Ammon's horn (tissue), 1 donor: ENCODE measurements at regions not wholly inside any gene's neighbourhood (a gene's known extent, or its start where the extent isn't known, plus 50 kb on each side); places are given as distances from the start of the nearest gene placed in this dataset.

ENCODE experiments used
- DNase-seq: peaks from one replicate; pipeline ENCODE4 v3.0.0-alpha.2; 2016; ENCODE audit warnings: low spot score

DNA sequence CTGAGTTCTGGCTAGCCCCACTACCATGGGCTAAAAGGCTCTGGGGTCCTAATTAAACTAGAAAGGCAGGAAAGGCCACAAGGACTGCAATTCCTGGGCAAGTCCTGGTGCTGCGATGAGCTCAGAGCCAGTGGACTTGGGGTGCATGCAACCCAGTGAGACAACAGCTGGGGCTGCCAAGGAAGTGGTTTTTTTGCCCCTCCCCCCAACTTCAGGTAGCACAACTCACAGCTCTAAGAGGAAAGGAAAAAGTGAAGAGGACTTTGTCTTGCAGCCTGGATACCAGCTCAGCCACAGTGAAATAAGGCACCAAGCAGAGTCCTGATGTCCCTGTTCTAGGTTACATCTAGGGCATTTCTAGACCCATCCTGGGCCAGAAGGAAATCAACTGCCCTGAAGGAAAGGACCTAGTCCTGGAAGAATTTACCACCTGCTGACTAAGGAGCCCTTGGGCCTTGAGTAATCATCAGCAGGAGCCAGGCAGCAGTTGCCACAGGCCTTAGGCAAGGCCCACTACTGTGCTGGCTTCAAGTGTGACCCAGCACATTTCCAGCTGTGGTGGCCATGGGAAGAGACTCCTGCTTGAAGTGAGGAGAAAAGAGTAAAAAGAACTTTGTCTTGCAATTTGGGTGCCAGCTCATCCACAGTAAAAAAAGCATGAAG is 358.4 kb downstream of the BTBD3 start:
- no peak for DNase-seq

DNA sequence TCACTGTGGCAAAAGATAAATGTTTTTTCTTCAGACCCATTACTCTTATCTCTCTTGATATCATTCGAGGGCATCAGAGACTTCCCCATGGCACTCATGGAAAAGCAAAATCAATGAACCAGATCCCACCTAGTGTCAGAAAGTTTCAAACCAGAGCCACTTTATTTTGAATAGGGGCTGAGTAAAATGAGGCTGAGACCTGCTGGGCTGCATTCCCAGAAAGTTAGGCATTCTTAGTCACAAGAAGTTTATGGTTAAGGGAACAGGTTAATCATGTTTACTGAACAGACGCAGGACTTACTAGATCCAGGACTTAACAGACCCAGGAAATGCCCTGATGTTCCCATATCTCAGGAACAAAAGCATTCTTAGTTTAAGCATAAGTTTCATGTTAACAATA is 369.9 kb downstream of the BTBD3 start:
- DNase-seq: no peak

- no peak for DNase-seq
These were observed 371.8 kb downstream of the BTBD3 start for GRCh38 chr20:12289465-12289864.

GRCh38 chr20:12291386-12291785 is 373.7 kb downstream of the BTBD3 start:
- DNase-seq: no peak

DNA sequence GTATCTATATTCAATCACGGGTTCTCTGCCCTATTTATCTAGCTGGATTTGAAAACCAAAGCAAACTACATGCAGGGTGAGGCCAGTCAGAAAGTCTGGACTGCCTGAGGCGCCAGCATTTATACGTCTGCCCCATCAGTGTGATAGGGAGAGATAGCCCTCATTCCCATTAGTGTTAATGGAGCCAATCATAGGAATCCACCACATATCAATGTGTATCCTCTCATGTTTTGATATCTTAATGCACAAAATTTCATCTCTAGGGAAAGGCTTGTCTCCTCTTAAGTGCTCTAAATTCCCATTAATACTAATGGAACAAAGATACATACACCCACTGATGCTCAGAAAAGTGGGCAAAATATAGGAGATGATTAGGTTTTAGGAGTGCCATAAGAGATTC is 376.2 kb downstream of the BTBD3 start:
- no peak for DNase-seq

- no peak for DNase-seq
These were observed 377.0 kb downstream of the BTBD3 start for GRCh38 chr20:12294678-12295077.

DNA sequence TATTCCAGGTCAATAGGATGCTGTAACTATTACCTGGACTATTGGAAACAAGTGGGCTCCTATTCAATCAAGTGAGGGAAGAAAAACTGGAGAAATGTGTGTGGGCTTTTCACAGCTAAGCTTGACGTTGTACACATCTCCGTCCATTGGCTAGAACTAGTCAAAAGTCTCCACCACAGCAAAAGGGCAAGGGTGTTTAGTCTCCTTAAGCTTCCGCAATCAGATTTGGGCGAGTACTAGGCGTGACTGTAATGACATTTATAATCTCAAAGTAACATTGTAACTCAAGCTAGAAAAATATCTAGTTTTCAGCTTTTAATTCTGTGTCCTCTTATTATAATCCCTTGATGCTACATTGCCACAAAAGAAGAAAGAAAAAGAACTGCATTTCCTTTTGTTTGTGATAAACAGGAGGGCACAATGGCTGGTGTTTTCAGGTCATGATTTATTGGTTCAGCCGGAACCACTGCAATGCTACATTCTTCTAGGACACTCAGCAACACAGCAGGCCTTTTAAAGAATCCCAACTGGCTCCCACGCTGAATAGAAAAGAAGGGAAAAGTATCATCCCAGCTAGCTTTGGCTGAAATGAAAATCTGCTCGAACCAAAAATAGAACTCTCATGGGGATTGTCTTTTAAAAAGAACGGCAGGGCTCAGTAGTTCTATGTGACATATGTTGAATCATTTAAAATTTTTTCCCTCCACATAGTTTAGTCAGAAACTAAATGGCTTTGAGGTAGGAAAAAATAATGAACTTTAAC is 387.7 kb downstream of the BTBD3 start:
- DNase-seq: peak; percentile 25

DNA sequence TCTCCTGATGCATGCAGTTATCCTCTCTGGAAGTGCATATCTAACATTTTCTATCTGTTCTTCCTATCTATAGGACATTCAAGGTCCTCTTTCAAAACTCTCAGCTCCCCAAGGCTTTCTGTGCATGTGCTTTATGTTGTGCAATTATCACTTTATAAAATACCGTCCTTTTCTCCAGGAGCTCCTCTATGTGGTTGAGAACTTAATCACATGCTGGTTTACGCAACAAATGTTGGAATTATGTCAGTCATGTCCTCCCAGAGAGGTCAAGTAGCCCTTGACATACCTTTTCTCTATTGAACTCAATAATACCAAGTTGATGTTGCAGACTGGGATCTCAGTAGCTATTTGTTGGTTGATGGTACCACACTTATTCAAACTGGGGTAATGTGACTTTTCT is 388.4 kb downstream of the BTBD3 start:
- no peak for DNase-seq

DNA sequence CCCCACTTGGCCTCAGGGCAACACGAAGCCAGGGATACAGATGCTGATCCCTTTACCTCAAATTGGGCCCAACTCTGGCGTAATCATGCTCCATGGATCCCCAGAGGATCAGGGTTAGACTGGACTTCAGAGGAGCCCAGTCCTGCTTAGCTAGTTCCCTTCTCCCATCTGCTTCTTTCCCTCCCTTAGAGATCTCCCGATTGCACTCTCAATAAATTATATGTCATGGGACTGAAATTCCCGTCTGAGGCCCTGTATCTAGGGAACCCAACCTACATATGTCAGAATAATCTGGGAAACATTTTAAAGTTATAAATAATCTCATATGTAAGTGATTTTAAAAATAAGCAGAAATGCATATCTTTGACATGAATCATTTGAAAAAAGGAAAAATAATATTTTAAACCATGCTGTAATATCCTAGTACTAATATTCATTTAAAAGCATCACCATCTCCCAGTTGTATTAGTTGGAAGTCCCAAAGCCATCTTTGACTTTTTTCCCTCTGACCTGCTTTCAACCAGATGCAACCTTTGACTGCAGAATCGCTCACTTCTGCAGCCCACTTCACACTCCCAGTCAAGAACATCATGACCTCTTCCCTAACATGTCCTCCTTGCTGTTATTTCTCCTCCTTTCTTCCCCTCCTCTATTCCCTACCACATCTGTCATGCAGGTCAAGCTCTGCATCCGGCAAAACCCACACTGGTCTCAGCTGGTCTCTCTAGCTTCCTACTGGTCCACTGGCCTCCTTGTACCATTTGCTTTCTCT is 393.6 kb downstream of the BTBD3 start:
- no peak for DNase-seq

DNA sequence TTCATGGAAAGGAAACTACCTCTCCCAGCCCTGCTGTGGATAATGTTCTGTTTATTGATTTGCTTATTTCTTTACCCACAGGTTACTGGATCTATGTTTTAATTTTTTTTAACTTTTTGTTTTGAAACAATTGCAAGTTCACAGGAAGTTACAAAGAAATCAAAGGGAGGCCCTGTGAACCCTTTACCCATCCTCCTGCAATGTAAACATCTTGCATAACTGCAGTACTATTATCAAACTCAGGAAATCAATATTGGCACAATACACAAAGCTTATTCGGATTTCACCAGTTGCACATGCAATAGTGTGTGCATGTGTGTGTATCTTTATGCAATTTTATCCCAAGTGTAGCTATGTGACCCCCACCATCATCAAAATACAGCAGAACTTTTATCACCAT is 398.0 kb downstream of the BTBD3 start:
- no peak for DNase-seq

- no peak for DNase-seq
These were observed 399.1 kb downstream of the BTBD3 start for GRCh38 chr20:12316794-12317193.

- DNase-seq: no peak
These were observed 399.7 kb downstream of the BTBD3 start for GRCh38 chr20:12317433-12317832.

DNA sequence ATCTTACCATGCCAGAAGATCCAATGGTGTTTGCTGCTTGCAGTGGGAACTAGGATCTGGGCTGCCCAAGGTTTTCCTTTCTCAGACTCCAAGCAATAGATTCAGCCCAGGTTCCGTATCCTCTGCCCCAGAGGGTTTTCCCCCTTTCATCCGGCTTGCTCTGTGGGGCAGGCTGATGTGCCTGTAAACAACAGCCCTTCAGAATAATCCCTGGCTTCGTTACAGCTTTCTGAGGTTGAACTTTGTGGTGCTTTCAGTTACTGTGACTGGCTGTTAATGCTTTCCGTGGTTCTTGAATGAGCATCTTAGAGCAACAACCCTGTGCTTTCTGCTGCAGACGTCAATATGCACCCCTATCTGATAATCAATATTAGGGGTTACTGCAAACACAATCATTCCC is 400.4 kb downstream of the BTBD3 start:
- DNase-seq: peak; percentile 55

GRCh38 chr20:12321736-12322135 is 404.0 kb downstream of the BTBD3 start:
- DNase-seq: no peak

DNA sequence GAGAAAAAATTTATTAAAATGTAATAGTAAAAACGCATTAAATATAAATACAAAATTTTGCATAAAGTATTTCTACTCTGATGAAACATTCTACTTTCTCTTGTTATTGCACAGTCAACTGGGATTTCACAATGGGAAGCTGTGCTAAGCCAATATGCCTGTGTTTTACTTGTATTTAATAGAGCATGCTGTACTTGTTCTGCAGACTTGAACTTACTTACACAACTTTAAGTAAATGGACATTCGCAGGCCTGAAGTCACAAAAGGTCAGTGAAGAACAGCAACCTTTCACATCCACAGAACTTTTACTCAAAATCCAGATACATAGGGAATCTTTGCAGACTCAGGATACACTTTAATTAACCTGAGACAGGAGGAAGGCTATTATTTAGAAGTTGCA is 409.5 kb downstream of the BTBD3 start:
- no peak for DNase-seq

DNA sequence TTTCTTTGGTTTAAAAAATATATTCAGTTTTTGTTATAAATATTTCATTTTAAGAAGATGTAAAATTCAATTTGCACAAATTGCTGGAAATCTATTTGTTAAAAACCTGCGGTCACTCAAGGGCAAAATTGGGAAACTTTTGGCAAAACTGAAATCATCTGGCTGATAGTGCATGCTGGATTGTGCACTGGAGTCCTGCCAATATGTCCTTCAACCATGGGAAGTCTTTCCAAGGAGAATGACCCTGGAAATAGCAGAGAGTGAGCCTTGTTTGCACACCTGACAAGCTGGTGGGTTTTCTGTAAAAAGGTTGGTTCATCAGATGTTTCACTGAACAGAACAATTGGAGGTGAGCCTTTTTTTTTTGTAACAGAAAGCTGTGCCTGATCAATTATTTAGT is 413.5 kb downstream of the BTBD3 start:
- no peak for DNase-seq

- DNase-seq: no peak
These were observed 419.9 kb downstream of the BTBD3 start for GRCh38 chr20:12337601-12338000.

DNA sequence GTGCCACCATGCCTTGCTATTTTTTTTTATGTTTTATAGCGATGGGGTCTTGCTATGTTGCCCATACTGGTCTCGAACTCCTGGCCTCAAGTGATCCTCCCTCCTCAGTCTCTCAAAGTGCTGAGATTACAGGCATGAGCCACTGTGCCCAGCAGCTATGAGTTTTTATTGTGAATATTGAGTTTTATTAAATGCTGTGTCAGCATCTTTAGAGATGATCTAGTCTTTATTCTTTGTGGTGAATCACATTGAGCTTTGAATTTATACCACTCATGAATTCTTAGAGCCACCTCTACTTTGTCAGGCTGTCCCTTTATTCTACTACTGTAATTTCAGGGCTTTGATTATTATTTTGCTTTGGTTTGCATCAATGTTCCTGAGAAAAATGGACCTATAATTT is 428.3 kb downstream of the BTBD3 start:
- no peak for DNase-seq

- DNase-seq: no peak
These were observed 436.1 kb downstream of the BTBD3 start for GRCh38 chr20:12353842-12354241.

DNA sequence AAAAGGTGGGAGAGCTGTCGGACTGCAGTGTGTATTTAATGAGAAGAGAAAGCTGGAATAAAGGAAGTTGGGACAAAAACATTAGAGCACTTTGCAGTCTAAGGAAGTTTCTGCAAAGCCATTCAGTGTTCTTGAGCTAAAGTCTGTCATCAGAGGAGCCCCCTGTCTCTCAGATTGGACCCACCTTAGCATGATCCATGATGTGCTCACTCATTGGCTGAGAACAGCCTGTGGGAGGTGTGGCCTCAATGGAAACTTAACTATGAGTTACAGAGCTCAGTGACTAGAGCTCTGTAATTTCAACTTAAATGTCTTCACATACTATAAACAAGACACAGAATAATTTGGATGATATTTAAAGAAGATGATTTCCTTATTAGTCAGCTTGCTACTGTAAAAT is 437.0 kb downstream of the BTBD3 start:
- DNase-seq: no peak

- no peak for DNase-seq
These were observed 437.5 kb downstream of the BTBD3 start for GRCh38 chr20:12355185-12355584.

DNA sequence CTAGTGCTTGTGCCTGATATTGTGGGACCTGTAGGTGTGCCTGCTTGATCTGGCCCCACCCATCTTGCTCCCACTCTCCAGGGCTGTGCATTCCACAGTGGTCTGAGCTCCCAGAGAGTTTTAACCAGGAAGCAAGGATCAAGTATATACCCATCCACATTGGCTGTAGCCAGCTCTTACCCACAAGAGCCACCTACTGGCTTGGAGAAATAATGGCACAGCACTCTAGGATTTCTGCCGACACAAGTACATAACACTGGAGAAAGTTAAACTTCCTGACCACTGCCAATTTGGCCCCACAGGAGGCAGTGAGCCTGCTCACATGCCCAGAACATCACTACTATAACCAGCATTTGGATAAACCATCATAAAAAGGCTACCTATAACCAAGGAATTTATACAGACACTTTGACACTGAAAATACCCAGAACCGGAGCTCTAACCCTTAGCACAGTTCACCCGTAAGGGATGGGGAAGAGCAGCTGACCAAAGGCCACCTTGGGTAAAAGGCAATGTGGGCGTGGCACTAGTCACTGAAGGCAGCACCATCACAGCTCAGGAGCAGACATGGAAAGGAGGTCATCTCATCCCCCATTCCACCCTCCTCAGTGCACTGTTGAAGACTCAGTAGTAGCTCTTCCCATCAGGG is 440.4 kb downstream of the BTBD3 start:
- DNase-seq: no peak

DNA sequence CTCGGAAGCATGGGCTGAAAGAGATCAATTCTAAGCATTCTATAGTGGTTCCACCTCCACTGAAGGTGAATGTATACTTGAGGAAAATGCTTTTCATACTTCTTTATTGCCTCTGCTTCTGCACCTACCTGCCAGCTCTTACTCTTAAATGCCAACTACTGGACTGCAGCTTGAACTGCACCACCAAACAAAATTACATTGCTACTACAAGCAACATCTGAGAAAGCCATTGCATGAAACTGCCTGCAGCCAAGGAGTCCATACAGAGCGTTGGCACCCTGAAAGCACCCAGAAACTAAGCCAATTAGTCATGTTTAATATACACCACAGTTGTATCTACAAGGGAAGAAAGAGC is 440.9 kb downstream of the BTBD3 start:
- no peak for DNase-seq
